HG03108 (cell line): ENCODE measurements at regions not wholly inside any gene's neighbourhood (a gene's known extent, or its start where the extent isn't known, plus 50 kb on each side); places are given as distances from the start of the nearest gene placed in this dataset.
"Not testable (repeated sequence)": the region's sequence is repeated elsewhere in the genome, so short reads cannot be mapped to it uniquely, and the experiment has no call there.

Experiments
- ATAC-seq: cut with Tn5 transposase; IDR thresholded peaks from one replicate; pipeline ENCODE4 v1.9.1; 2021; ENCODE audit warnings: moderate library complexity; ENCODE audit not compliant: unreplicated experiment

- ATAC-seq: no peak
These were observed 166.5 kb upstream of the IZUMO3 start for GRCh38 chr9:24712206-24712605.

GRCh38 chr9:24708814-24709213 lies 163.1 kb upstream of the IZUMO3 start:
- ATAC-seq: no peak

- no peak for ATAC-seq
These were observed 153.3 kb upstream of the IZUMO3 start for GRCh38 chr9:24698881-24699518.

GRCh38 chr9:24672336-24672735 lies 126.6 kb upstream of the IZUMO3 start:
- no peak for ATAC-seq

- ATAC-seq: no peak
These were observed 111.7 kb upstream of the IZUMO3 start for GRCh38 chr9:24657387-24657786.

- no peak for ATAC-seq
These were observed 106.5 kb upstream of the IZUMO3 start for GRCh38 chr9:24652181-24652580.

- not testable (repeated sequence) for ATAC-seq
These were observed 83.1 kb upstream of the IZUMO3 start for GRCh38 chr9:24628809-24629208.

- ATAC-seq: no peak
These were observed 79.4 kb upstream of the IZUMO3 start for GRCh38 chr9:24625097-24625496.

- ATAC-seq: no peak
These were observed 78.8 kb upstream of the IZUMO3 start for GRCh38 chr9:24624481-24624880.

GRCh38 chr9:24620741-24621140 lies 75.0 kb upstream of the IZUMO3 start:
- no peak for ATAC-seq

GRCh38 chr9:24616863-24617262 lies 71.2 kb upstream of the IZUMO3 start:
- ATAC-seq: no peak

- no peak for ATAC-seq
These were observed 68.4 kb upstream of the IZUMO3 start for GRCh38 chr9:24614070-24614469.

- ATAC-seq: no peak
These were observed 62.9 kb upstream of the IZUMO3 start for GRCh38 chr9:24608599-24608998.

- no peak for ATAC-seq
These were observed 57.1 kb upstream of the IZUMO3 start for GRCh38 chr9:24602693-24603352.
